Epithelial cell of prostate (primary cell): ENCODE measurements at regions not wholly inside any gene's neighbourhood (a gene's known extent, or its start where the extent isn't known, plus 50 kb on each side); places are given as distances from the start of the nearest gene placed in this dataset.

ENCODE experiments used
- DNase-seq: peaks from one replicate; pipeline ENCODE4 v3.0.0-alpha.2; 2011; ENCODE audit warnings: low read depth, low spot score
- H3K27ac ChIP-seq: fragments of 450-650 bp; 2 replicates; pipeline ENCODE4 v1.5.1; 2017; ENCODE audit warnings: mild to moderate bottlenecking

DNA sequence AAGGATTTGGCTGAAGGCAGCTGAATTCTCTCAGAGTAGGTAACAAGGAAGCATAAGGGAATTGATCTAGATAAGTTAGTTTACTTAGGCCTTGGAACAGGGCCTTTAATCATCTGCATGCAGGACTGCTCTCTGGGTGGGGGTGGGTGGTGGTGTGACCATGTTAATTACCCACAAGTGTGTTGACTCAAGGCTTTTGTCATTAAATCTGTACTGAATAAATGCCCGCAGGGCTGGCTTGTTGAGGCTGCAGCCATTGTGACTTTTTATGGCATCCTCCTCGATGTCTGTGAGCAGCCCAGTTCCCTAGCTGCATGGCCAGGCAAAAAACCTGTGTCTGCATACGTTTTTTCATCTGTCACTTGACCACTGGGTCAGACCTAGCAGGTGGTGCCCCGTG lies 63.5 kb upstream of the ASCC3 start:
- H3K27ac ChIP-seq: no peak overlapping the region
- DNase-seq: no peak

GRCh38 chr6:100946021-100946540 lies 65.0 kb upstream of the ASCC3 start:
- DNase-seq: no peak
- H3K27ac ChIP-seq: no peak overlapping the region

- DNase-seq: no peak
These were observed 65.6 kb upstream of the ASCC3 start for GRCh38 chr6:100946711-100947110.

DNA sequence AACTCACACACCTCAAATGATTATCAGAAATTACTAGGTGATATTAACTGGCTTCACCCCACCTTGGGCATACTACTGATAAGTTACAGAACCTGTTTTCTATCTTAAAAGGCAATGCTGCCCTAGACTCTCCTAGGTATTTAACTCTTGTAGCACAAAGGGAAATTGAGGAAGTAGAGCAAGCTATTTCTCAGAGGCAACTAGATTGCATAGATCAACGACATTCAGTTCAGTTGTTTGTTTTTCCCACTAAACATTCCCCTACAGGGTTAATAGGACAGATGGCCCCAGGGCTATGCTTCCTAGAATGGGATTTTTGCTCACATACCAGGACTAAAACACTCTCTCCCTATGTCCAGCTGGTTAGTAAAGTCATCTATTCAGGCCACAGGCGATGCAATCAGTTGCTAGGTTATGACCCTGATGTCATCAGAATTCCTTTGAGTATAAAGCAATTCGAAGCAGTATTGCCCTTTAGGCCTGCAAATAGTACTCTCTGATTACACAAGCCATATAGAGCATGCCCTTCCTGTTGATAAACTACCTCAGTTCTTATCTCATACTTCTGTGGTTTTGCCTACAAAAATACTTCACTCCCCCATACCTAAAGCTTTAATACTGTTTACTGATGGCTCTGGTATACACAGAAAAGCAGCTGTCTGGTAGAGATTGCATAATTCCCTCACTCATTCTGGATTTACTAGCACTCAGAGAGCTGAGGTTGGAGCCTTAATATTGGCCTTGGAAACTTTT lies 67.4 kb upstream of the ASCC3 start:
- no peak for DNase-seq
- H3K27ac ChIP-seq: no peak overlapping the region

More at GRCh38 chr6:100946711-100947110, 65.6 kb upstream of the ASCC3 start:
- H3K27ac ChIP-seq: no peak overlapping the region

- no peak for DNase-seq
- H3K27ac ChIP-seq: no peak overlapping the region
These were observed 70.9 kb upstream of the ASCC3 start for GRCh38 chr6:100952006-100952405.

DNA sequence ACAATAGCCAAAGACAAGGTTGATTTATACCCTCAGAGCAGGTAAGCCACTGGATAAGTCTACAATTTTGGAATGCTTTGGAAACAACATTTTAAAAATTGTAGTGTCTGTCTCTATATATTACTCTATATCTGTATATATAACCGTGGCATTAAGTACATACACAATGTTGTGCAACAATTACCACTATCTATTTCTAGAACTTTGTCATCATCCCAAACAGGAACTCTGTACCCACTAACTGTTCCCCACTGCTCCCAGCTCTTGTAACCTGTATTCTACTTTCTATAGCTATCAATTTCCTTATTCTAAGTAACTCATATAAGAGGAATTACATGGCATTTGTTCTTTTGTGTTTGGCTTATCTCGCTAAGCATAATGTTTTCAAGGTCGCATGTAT lies 78.2 kb upstream of the ASCC3 start:
- no peak overlapping the region for H3K27ac ChIP-seq

GRCh38 chr6:100962466-100962865 lies 81.3 kb upstream of the ASCC3 start:
- no peak for DNase-seq

More for the DNA sequence above, 78.2 kb upstream of the ASCC3 start:
- DNase-seq: no peak

GRCh38 chr6:100965067-100965466 lies 83.9 kb upstream of the ASCC3 start:
- H3K27ac ChIP-seq: no peak overlapping the region

More at GRCh38 chr6:100962466-100962865, 81.3 kb upstream of the ASCC3 start:
- H3K27ac ChIP-seq: no peak overlapping the region

GRCh38 chr6:100968949-100969348 lies 87.8 kb upstream of the ASCC3 start:
- H3K27ac ChIP-seq: no peak overlapping the region
- DNase-seq: no peak

More at GRCh38 chr6:100965067-100965466, 83.9 kb upstream of the ASCC3 start:
- DNase-seq: no peak

DNA sequence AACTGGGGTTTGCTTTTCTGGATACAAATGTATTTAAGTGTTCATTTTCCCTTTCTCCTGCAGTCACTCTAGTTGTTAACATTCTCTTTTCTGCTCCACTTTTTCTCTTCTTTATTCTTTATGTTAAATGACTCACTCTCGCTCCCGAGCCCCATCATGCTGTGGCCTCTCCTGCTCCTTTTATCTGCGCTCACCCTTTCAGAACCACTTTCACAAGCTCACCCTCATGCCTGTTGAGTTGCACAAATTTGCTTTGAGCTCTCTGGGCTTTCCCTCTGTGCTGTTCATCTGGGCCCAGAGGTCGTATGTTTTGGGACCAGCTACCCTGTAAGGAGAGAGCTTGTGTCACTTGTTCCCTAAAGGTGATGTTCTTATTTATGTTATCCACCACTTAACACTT lies 98.1 kb upstream of the ASCC3 start:
- H3K27ac ChIP-seq: no peak overlapping the region
- DNase-seq: no peak

DNA sequence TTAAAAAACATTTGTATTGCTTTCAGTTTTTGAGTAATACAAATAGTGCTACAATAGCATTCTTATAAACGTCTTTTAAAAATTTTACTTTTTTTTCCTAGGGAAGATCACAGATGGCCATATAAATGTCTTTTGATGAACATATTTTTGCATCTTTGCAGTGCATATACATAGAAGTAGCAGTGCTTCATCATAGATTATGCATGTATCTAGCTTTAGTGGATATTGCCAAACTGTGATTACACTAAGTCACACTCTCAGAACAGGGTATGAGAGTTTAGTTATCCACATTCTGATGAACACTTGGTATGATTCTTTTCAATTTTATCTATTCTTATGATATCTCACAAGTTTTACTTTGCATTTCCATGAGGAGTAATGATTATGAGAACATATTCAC lies 99.8 kb upstream of the ASCC3 start:
- H3K27ac ChIP-seq: no peak overlapping the region
- no peak for DNase-seq

- DNase-seq: no peak
- H3K27ac ChIP-seq: no peak overlapping the region
These were observed 105.8 kb upstream of the ASCC3 start for GRCh38 chr6:100986921-100987320.

DNA sequence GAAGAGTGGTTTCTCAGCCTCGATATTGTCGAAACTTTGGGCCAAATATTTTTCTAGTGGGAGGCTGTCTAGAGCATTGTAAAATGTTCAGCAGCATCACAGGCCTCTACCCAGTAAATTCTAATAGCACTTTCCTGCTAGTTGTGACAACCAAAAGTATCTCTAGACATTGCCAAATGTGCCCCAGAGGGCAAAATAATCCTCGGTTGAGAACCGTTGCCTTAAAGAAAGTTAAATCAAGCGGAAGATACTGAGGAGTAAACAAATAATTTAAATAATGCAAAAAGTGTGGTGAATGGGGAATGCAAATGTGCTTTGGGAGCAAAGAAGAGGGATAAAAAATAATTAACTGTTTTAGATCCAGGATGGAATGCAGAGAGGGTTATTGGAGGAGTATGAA lies 106.4 kb upstream of the ASCC3 start:
- no peak overlapping the region for H3K27ac ChIP-seq
- no peak for DNase-seq

GRCh38 chr6:100988391-100988984 lies 107.4 kb upstream of the ASCC3 start:
- no peak overlapping the region for H3K27ac ChIP-seq
- DNase-seq: no peak

DNA sequence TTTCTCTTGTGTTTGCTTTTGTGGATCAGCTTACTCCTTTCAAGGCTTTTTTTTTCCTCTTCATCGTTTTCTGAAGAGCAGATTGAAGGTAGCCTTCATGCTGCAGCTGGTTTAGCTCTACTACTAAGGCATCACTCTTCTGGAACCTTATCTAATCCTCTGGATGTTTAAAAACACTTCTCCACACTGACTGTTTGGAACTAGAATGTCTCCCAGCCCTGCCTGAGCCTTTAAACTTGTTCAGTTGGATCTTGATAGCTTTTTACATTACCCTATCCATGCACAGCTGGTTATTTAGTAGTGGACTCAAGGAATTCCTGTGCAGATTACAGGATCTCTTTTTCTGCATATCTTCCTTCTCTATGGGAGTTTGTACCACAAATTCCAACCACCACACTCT lies 108.9 kb upstream of the ASCC3 start:
- no peak for DNase-seq
- no peak overlapping the region for H3K27ac ChIP-seq

DNA sequence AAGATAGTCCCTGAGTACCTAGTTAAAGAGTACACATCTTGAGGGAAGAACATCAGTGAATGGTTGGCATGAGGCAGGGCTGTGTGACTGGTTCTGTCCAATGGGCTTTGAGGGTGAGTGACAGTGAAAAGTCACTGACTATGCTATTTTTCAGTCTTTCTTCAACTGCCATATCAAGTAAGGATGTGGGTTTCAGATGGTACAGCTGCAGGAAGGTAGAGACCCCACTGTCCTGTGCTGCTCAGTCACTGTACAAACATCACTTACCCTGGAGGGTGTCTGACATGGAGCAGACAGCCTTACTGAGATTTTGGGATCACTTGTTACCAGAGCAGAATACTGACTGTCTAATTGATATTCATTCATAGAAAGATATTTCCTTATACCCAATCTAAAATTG lies 115.3 kb upstream of the ASCC3 start:
- no peak overlapping the region for H3K27ac ChIP-seq
- DNase-seq: no peak

- H3K27ac ChIP-seq: peak overlapping the region; percentile 40
- peak; percentile 59 for DNase-seq
These were observed 117.0 kb upstream of the ASCC3 start for GRCh38 chr6:100998111-100998510.

DNA sequence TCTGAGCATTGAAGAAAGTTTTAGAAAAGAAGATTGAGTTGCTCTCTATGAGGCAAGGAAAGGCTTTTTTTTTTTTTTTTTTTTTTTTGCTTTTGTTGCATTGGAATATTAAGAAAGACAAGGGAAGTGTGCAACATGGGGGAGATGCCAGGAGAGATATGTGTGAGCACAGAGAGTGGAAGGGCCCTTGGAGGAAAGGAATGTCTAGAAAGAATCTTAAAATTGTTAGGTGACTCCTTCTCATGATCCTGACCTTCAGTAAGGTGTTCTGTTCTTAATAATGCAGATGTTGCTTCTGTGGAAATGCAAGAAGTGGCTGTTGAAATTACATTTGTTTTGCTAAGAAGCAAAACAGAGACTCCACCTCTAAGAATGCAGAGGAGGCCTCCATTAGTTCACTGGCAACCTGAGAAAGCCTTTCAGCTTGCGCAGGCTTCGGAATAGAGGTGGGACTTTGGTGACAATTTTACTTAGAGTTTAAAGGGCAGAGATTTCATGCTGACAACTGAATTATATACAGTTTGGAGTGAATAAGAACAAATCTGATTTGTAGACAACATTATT lies 118.0 kb upstream of the ASCC3 start:
- DNase-seq: no peak
- no peak overlapping the region for H3K27ac ChIP-seq

- DNase-seq: no peak
- H3K27ac ChIP-seq: peak overlapping the region; percentile 6
These were observed 119.2 kb upstream of the ASCC3 start for GRCh38 chr6:101000341-101000740.

DNA sequence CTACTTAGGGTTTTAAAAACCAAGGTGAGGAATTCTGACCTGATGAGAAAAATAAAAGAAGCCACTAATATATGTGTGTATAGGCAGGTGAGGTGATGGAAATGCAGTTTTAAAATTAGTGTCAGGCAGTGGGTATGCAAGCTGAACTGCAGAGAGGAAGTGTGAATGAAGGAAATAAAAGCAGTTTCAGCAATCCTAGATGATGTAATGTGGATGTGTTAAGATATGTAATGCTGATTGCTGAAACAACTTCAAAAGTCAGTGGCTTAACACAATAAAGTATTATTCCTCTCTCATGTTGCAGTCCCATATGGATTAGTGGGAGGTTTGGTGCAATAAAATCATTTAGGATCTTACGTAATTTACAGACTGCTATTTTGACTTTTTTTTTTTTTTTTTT lies 119.9 kb upstream of the ASCC3 start:
- no peak for DNase-seq
- H3K27ac ChIP-seq: peak overlapping the region; percentile 6

DNA sequence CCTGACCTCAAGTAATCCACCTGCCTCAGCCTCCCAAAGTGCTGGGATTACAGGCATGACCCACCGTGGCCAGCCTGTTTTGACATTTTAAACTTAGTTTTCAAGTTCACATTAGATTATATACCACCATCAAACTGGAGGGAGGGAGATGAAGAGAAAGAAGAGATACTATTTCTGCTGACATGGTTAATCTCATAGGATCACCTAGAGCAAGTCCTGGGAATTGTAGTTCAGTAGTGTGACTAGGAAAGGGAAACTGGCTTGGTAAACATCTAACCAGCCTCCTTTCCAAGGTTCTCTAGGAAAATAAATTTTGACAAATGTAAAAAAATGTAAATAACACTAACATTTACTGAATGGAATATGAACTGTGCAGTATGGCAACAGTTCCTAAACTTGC lies 120.5 kb upstream of the ASCC3 start:
- H3K27ac ChIP-seq: no peak overlapping the region

More for the DNA sequence above, 120.5 kb upstream of the ASCC3 start:
- no peak for DNase-seq
